Ascending aorta (tissue), 2 donors: ENCODE measurements at regions not wholly inside any gene's neighbourhood (a gene's known extent, or its start where the extent isn't known, plus 50 kb on each side); places are given as distances from the start of the nearest gene placed in this dataset.

Experiments used
- DNase-seq, 2 donors: peaks; one replicate each; pipeline ENCODE4 v3.0.0-alpha.2; 2019; ENCODE audit warnings: low spot score in 2 of 2
- H3K27ac ChIP-seq, 2 donors: fragments of 200-600 bp; sonication (generic); one replicate each; pipeline ENCODE4 v1.5.1; 2016 to 2017; ENCODE audit warnings: mild to moderate bottlenecking in 1 of 2
- H3K27me3 ChIP-seq: fragments of 200-600 bp; sonication (generic); one replicate; pipeline ENCODE4 v1.5.1; 2017
- H3K36me3 ChIP-seq, 2 donors: fragments of 200-600 bp; sonication (generic); one replicate each; pipeline ENCODE4 v1.5.1; 2016
- H3K4me1 ChIP-seq, 2 donors: fragments of 200-600 bp; sonication (generic); one replicate each; pipeline ENCODE4 v1.5.1; 2016 to 2017; ENCODE audit warnings: mild to moderate bottlenecking in 1 of 2
- H3K4me3 ChIP-seq, 2 donors: fragments of 200-600 bp; sonication (generic); one replicate each; pipeline ENCODE4 v1.5.1; 2016 to 2017; ENCODE audit warnings: mild to moderate bottlenecking in 1 of 2
- H3K9me3 ChIP-seq, 2 donors: fragments of 200-600 bp; sonication (generic); one replicate each; pipeline ENCODE4 v1.5.1; 2016
- intact Hi-C: fragments of 100-400 bp; cut with DNase I; formaldehyde crosslinking; loops from one replicate; pipeline ENCODE4 v1.15.1; 2023
- TF ChIP-seq, protein P1 (sequence below), 3 experiments: fragments of 200-600 bp in 2 of 3; fragments of 450-650 bp in 1 of 3; sonication (generic) in 2 of 3; IDR thresholded peaks; one replicate each; pipeline ENCODE4 v1.5.1; 2016 to 2019; ENCODE audit warnings: antibody characterized with exemption in 3 of 3, mild to moderate bottlenecking in 1 of 3, moderate library complexity in 1 of 3

GRCh38 chr11:80565231-80565630, 1124.4 kb upstream of the TENM4 start:
- intact Hi-C loops, result no loop called here
- H3K4me1 ChIP-seq, result no peaks in the 10 kb centered on the region
- no peak overlapping the region for H3K27ac ChIP-seq
- DNase-seq, result no peak
- H3K4me3 ChIP-seq, result no peak overlapping the region
- no peaks in the 10 kb centered on the region for H3K27me3 ChIP-seq
- no peaks in the 10 kb centered on the region for H3K36me3 ChIP-seq
- TF ChIP-seq, protein P1, sequence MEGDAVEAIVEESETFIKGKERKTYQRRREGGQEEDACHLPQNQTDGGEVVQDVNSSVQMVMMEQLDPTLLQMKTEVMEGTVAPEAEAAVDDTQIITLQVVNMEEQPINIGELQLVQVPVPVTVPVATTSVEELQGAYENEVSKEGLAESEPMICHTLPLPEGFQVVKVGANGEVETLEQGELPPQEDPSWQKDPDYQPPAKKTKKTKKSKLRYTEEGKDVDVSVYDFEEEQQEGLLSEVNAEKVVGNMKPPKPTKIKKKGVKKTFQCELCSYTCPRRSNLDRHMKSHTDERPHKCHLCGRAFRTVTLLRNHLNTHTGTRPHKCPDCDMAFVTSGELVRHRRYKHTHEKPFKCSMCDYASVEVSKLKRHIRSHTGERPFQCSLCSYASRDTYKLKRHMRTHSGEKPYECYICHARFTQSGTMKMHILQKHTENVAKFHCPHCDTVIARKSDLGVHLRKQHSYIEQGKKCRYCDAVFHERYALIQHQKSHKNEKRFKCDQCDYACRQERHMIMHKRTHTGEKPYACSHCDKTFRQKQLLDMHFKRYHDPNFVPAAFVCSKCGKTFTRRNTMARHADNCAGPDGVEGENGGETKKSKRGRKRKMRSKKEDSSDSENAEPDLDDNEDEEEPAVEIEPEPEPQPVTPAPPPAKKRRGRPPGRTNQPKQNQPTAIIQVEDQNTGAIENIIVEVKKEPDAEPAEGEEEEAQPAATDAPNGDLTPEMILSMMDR (IDR thresholded peaks at IDR 0.05), result no peak
- no peaks in the 10 kb centered on the region for H3K9me3 ChIP-seq

DNA sequence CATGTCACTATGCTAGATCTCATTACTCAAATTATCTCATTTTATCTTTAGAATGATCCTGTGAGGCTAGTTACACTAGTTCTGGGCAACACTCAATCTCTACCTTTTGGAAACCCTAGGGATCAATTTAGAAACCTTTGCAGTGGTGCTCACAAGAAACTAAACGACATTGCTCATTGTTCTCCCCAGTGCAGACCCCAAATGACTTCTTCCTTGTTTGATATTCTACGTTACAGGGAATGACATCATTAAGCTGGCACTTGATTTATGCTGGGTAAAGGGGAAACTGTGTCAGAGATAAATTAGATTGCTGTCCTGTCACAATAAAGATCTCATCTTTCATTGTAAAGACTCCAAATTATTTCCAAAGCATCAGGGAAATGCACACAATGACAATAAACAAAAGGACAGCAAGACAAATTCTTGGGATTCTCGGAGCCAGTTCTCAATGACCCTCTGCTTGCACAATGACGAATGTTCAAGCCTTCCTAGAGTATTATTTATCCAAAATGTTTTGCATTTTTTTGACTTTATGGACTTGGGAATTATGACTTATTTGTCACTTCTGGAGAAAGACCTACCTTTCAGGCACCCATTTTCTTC, 1121.8 kb upstream of the TENM4 start:
- Histone ChIP-seq H3K27ac (no peak overlapping the region), H3K36me3 (no peaks in the 10 kb centered on the region), H3K27me3 (no peaks in the 10 kb centered on the region), H3K4me1 (no peaks in the 10 kb centered on the region), H3K4me3 (no peak overlapping the region), H3K9me3 (no peaks in the 10 kb centered on the region)
- TF ChIP-seq, protein P1 (IDR thresholded peaks at IDR 0.05), result no peak
- no peak for DNase-seq
- intact Hi-C loops, result no loop called here

- no peaks in the 10 kb centered on the region for H3K9me3 ChIP-seq
- H3K27me3 ChIP-seq, result no peaks in the 10 kb centered on the region
- no peak overlapping the region for H3K4me3 ChIP-seq
- H3K4me1 ChIP-seq, result no peaks in the 10 kb centered on the region
- TF ChIP-seq, protein P1 (IDR thresholded peaks at IDR 0.05), result no peak
- intact Hi-C loops, result no loop called here
- H3K36me3 ChIP-seq, result no peaks in the 10 kb centered on the region
- H3K27ac ChIP-seq, result no peak overlapping the region
- DNase-seq, result no peak
Measured at GRCh38 chr11:80559942-80560341, 1119.1 kb upstream of the TENM4 start.

DNA sequence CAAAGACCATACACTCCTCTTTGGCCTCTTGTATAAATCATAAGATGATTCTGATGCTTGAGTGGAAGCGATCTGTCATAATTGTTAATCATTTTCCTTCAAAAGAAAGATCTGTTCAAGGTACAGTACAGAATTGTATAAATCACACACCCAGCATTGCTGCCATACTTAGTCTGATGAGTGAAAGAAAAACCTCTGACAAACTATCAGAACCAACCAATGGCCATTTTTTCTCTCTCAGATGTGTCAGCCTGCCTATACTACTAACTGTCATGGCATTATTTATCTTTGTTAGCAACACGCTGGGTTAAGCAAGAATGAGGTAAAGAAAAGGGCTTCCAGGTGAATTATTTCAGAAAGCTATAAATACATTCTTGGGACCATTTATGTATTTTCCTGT, 1112.7 kb upstream of the TENM4 start:
- intact Hi-C loops, result no loop called here
- Histone ChIP-seq H3K36me3 (no peaks in the 10 kb centered on the region), H3K9me3 (no peaks in the 10 kb centered on the region), H3K27ac (no peak overlapping the region), H3K27me3 (no peaks in the 10 kb centered on the region), H3K4me1 (no peaks in the 10 kb centered on the region), H3K4me3 (no peak overlapping the region)
- TF ChIP-seq, protein P1 (IDR thresholded peaks at IDR 0.05), result no peak
- no peak for DNase-seq

DNA sequence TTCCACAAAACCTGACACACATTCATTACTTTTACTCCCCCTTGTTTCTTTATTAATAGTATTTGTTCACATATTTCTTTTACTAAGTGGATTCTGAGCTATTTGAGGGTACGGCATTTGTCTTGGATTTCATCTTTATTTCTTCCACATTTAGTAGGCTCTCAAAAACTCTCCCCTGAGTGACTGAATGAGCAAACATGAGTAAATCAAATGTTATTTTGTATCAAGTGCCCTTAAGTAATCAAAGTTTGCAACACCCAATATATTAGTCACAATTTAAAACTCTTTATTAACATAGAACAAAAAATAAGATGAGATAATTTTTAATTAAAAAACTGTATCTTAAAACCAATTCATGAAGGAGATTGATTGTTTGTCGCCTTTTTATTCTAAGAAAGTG, 1101.9 kb upstream of the TENM4 start:
- H3K9me3 ChIP-seq, result no peaks in the 10 kb centered on the region
- H3K27me3 ChIP-seq, result no peaks in the 10 kb centered on the region
- H3K4me3 ChIP-seq, result no peak overlapping the region
- intact Hi-C loops, result no loop called here
- TF ChIP-seq, protein P1 (IDR thresholded peaks at IDR 0.05), result no peak
- no peaks in the 10 kb centered on the region for H3K36me3 ChIP-seq
- DNase-seq, result no peak
- no peak overlapping the region for H3K27ac ChIP-seq
- H3K4me1 ChIP-seq, result no peaks in the 10 kb centered on the region

- no peaks in the 10 kb centered on the region for H3K36me3 ChIP-seq
- no peaks in the 10 kb centered on the region for H3K4me1 ChIP-seq
- intact Hi-C loops, result no loop called here
- TF ChIP-seq, protein P1 (IDR thresholded peaks at IDR 0.05), result no peak
- DNase-seq, result no peak
- H3K4me3 ChIP-seq, result no peak overlapping the region
- no peaks in the 10 kb centered on the region for H3K27me3 ChIP-seq
- no peaks in the 10 kb centered on the region for H3K9me3 ChIP-seq
- H3K27ac ChIP-seq, result no peak overlapping the region
Measured at GRCh38 chr11:80538040-80538439, 1097.2 kb upstream of the TENM4 start.
